Iris pigment epithelial cell (primary cell): ENCODE measurements at regions not wholly inside any gene's neighbourhood (a gene's known extent, or its start where the extent isn't known, plus 50 kb on each side); places are given as distances from the start of the nearest gene placed in this dataset.

ENCODE experiments used
- DNase-seq: peaks from one replicate; pipeline ENCODE4 v3.0.0-alpha.2; 2011; ENCODE audit warnings: low read depth

DNA sequence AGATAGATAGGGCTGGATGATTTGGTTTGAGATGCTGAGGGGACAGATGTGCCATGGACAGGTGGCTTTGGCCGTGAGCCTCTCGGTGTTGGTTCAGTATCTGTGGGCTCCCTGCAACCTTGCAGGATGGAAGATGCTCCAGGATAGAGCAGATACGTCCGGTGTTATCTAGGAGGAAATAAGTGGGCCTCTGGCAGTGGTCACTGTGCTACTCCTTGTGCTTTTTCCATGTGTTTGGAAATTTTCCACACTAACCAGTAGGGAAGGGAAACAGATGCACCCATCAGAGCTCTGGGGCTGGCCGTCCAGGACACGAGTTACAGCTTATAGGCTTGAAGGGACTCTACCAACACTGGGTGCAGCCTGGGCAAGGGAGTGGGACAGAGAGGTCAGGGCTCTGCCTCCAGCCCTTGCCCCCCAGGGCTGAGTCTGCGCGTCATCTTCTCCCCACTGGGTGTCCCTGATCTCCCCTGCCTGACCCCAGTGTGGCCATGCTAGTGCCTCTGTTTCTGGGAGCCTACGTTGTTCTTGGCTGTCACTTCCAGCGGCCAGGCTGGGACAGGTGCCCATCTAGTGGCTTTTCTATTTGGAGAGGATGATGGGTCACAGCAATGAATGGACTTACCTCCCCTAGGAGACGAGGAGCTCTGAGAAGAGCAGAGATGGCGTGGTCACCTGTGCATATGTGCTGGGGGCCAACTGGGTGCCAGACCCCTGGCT is 166.9 kb downstream of the SEC14L1 start:
- no peak for DNase-seq

DNA sequence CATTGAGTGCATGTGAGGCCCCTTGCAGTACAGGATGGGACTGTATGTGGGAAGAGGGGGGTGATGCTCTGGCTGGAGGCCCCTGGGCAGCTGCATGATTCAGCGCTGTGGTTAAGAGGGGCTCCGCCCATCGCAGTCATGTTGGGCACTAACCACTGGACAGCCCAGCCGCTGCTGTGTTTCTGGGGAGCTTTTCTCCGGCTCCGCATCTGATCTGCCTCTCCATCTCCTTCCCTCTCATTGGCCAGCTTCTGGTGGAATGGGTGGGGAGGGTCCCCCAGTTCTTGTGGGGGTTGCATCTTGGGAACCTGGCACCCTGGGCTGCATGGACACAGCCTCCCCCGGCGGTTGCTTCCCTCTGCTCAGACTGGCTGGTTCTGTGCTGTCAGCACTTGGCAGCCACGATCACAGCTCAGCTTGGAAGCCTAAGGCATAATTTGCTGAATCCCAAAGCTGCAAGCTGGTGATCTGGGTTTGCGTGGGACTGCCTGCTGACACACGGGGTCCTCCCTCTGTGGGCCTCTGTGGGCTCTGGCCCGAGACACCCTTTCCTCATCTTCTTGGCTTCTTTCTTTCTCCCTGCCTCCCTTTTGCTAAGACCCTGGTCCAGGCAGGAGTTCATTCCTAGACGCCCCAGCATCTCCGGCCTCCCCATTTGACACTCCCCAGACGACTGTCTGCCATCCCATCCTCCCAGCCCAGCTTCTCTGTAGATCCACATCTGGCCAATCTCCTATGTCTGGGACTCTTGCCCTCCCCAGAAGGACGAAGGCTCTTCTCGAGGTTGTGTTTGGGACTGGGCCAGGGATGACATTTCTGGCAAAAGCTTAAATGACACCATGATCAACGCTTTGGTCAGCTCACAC is 168.3 kb downstream of the SEC14L1 start:
- DNase-seq: peak; percentile 83

DNA sequence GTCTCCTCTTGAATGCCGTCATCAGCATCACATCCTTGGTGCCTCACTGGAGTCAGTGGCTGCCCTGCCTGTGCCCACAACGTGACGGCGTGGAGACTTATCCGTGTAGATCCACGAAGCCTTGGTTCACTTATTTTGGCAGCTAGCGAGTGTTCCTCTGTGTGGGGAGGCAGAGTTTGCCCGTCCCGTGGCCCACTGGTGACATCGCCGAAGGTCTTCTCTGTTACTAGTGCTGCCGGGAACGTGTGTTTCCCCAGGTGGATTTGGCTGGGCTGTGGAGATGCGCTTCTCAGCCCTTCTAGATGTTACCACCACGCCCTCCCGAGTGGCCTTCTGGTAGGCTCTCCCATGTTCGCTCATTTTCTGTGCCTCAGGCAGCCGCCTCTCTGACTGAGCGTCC is 169.6 kb downstream of the SEC14L1 start:
- DNase-seq: no peak

DNA sequence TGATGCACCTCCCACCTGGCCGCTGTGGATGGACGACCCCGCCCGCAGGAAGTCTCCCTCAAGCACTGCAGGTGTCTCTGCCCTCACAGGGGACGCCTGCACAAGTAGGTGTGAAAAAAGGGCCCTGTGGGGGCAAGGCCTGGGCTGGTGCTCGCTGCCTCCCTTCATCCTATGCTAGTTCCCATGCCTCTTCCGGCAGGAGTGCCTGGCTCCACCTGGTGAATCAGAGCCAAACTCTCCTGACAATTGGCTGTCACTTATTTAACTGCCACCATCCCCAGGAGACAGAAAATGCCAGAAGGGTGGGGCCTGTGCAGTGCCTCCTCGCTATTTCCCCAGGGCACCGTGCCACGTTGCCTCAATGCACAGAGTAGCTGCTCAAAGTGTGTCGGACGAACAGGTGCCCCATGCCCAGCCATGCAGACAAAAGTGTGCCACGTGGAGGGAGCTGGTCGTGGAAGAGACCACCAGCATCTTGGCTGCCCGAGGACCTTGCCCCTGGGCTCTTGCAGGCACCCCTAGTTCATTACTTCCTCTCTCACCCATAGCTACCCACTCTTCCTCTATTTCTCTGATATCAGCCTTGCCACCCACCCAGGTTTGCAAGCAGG is 170.7 kb downstream of the SEC14L1 start:
- DNase-seq: no peak

DNA sequence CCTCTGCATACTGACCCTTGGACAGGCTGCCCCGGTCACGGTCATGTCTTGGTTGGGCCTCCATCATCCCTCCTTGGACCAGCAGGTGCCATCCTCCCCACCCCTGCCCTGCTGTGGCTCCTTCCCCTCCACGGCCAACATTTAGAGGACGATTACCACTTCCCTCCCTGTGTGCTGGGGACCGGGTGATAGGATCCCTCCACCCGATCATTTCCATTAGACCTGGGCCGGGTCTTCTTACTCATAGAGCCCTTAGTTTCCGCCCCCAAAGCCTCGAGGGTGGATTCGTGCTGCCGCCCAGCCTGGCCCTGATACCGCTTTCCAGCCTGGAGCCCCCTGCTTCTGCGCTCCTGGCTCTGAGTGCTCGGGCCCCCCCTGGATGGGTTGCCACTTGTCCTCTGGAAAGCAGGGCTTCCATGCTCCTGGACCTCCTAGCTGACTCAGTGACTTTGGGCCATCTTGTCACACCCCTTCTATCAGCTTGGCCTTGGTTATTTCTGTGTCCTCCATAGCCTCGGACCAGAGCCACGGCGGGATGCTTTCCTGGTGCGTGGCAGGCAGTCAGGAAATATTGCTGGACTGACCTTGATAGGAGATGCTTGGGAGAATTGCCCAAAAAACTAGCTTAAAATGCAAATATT is 171.4 kb downstream of the SEC14L1 start:
- DNase-seq: no peak

DNA sequence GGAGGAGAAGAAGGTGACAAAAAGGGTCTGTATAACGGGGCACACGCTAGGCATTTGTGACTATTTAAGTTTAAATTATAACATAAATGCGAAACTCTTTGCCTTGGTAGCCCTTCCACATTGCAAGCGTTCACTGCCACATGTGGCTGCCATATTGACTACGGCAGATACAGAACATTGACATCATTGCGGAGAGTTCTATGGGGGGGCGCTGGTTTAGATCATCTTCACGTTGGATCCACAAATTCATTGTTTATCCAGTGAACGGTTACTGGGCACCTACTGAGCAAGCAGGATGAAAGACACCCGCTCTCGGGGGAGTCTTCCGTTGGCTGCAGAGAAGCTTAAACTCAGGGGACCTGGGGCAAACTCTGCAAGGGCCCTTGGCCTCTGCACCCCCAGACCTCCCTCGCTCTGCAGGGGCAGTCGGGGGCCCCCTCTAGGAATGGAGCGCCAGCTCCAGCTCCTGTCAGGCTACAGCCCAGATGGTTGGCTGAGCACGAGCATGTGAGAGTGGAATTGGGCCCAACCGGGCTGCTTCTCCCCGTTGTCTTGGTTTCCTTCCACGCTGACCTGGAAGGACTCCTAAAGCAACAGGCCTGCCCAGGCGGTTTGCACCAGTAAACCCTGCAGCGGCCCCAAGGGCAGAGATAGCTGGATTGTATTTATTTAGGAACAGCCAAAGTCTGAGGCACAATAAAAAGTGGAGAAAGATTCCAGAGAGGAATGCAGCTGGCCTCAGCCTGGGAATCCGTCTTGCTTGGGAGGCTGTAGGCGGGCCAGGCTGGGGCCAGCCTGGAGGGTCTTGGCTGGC is 172.2 kb downstream of the SEC14L1 start:
- DNase-seq: peak; percentile 69

DNA sequence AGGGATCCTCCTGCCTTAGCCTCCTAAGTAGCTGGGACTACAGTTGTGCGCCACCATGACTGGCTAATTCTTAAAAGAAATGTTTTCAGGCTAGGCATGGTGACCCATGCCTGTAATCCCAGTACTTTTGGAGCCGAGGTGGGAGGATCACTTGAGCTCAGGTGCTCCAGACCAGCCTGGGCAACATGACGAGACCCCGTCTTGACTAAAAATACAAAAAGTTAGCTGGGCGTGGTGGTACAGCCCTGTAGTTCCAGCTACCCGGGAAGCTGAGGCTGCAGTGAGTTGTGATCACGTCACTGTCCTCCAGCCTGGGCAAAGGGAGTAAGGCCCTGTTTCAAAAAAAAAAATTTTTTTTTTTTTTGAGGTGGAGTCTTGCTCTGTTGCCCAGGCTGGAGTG is 173.1 kb downstream of the SEC14L1 start:
- no peak for DNase-seq

DNA sequence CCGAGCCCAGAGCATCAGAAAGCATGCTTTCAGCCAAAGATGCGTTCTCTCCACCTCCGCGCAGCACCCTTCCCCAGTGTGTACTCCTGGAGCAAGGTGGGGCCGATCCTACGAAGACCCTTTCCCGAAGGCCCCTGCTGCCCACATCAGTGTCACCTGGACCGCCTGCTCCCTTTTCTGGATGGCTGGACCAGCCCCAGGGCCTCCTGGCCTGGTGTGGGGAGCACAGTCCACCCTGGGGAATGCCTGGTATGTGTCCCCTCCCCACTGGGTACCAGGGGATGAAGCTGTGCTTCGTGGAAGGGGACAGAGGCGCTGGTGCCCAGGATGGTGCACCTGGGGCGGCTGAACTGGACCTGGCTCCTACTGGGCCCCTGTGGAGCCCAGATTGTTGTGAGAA is 173.8 kb downstream of the SEC14L1 start:
- no peak for DNase-seq

DNA sequence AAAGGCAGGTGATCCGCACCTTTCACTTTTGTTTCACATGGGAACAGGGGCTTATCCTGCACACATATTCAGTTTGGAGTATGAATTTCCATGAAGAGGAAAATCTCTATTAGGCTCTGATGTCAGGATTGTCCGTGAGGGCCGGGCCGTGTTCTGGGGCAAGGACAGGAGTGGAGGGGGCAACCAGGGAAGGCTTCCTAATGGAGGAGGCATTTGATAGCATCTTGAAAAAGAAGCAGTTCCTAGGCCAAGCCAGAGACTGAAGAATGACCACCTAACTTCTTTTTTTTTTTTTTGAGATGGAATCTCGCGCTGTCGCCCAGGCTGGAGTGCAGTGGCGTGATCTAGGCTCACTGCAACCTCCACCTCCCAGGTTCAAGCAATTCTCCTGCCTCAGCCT is 174.2 kb downstream of the SEC14L1 start:
- no peak for DNase-seq

DNA sequence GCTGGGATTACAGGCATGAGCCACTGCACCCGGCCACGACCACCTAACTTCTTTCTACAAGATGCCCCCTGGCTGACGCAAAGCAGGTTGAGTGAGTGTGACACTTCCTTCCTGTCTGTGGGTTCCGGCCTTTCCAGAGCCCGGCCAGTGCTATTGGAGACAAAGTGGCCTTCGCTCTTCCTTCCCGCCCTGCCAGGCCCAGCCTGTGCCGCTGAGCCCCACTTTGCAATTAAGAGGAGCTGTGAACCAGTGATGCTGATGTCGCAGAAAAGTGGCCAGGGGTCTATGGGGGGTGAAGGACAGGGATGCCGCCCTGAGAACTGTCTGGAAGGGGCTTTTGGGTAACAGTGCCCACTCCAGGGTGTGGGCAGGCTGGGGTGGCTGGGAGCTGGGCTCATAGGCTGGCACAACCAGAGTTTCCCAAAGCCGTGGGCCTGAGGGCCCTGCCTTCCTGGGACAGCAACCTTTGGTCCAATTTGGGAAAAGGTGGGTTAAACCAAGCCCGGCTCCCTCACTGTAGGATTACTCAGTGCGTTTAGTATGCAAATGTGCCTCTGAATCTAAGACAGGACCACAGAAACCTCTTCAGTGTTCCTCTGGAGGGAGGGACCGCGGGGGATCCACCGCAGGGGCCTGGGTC is 174.9 kb downstream of the SEC14L1 start:
- no peak for DNase-seq

DNA sequence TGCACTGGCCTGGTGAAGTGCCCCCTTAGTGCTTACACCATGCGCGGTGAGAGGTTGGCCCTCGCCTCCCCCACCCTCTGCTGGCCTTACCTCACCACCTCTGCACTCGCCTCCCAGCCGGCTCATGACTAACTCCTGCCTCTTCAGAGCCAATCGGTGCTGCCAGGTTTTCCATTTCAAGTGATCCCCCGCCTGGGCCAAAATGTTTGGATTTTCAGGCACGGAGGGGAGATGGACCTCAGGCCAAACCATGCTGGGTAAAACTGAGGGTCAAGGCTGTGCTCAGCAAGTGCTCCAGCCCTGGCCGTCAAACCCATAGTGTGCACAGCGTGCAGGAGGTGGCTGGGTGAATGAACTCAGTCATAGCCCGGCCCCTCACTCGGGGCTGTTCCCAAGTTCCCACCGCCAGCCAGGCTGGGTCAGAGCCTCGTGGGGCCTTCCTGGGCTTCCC is 175.4 kb downstream of the SEC14L1 start:
- DNase-seq: peak; percentile 83

DNA sequence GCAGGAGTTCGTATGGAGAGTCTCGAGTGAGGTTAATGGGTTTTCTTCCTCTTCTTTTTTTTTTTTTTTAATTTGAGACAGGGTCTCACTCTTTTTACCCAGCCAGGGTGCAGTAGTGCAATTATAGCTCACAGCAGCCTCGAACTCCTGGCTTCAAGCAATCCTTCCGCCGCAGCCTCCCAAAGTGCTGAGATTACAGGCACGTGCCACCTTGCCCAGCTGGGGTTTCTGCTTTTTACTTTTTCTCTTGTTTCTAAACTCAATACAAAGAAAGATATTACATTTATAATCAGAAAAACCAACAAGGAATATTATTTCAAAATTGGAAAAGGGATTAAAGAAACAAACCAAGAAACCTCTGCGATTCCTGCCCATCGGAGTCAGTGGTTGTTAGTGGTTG is 175.9 kb downstream of the SEC14L1 start:
- no peak for DNase-seq

DNA sequence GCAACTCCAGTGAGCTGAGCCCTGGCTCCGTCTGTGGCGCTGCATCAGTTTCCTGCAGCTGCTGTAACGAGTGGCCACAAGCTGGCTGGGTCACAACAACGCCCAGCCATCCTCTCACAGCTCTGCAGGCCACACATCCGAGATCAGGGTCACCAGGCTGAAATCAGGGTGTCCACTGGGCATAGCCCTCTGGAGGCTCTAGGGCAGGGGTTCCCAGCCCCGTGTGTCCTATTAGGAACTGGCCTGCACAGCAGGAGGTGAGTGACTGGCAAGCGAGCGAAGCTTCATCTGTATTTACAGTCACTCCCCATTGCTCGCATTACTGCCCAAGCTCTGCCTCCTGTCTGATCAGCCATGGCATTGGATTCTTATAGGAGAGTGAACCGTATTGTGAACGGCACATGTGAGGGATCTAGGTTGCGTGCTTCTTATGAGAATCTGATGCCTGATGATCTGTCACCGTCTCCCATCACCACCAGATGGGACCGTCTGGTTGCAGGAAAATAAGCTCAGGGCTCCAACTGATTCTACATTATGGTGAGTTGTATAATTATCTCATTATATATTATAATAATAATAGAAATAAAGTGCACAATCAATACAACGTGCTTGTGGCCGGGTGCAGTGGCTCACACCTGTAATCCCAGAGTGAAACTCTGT is 176.5 kb downstream of the SEC14L1 start:
- no peak for DNase-seq

DNA sequence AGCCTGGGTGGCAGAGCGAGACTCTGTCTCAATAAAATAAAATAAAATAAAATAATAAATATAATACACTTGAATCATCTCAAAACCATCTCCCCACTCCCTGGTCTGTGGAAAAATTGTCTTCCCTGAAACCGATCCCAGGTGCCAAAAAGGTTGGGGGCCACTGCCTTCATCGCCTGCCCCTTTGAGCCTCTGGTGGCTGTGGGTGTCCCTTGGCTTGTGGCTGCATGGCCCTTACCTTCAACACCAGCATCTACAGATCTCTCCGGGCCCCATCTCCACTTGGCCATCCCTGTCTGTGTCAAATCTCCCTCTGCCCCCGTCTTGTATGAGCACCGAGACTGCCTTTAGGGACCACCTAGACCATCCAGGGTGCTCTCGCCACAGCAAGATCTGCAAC is 177.3 kb downstream of the SEC14L1 start:
- no peak for DNase-seq

DNA sequence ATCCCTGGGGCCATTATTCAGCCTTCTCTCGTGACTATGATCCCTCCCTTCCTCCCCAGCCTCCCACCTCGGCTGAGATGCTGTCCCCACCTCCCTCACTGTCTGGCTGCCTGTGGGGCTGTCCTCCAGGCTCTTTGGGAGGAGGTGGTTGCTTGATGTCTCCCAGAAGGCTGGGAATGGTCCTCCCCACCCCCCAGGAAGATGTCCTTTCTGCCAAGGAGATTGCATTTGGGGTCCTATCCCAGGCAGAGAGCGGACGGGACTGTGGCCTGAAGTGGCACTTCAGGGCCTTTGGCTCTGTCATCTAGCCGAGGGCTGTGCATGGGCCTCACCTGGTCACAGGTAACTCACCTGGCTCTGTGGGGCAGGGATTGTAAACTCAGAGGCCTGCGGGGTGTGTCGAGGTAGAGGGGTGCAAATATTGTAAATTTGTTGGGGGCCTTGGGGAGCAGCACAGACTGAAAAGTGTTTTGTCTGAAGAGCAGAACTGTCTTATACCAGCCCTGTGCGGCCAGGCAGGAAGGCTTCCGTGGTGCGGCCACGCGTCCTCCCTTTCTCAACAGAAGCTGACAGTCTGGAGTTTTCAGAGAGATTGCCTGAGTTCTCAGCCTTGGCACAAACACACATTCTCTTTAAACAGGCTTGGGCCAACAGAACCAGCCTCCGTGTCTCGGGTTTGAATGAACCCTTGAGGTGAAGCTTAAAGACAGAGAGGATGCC is 177.9 kb downstream of the SEC14L1 start:
- DNase-seq: peak; percentile 52

DNA sequence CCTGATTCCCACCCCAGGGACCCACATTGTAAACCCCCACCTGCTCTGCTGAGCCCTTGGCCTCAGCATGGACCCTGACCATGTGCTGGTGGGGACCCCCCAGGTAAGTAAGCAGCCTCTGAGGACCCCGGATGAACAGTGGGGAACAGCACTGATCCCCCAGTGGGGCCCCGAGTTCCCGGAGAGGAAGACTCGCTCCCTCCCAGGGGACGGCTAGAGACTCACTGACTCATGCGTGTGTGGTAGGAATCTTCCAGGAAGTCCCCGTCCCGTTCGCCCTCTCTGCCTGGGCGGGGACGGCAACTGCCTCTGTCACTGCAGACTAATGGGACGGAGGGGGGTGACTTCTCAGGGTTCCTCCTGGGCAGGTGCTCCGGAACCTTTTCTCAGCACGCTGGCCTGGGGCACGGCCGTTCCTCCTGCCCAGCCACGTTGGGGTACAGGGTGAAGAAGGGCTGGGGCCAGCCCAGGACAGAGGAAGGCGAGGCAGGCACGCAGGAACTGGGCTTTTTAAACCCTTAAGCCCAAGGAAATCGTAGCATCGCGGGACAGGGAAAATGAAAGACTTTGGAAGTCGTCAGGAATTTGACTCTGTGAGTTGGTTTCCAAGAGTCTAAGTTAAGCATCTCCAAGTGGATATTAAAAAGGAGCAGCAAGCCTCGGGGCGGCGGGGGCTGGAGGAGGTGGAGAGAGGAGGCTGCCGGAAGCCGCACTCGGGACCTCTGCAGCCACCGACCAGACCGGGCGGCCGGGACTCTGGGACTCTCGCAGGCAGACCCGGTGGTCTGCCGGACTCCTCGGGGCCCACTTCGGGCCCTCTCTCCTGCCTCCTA is 178.7 kb downstream of the SEC14L1 start:
- peak; percentile 82 for DNase-seq

DNA sequence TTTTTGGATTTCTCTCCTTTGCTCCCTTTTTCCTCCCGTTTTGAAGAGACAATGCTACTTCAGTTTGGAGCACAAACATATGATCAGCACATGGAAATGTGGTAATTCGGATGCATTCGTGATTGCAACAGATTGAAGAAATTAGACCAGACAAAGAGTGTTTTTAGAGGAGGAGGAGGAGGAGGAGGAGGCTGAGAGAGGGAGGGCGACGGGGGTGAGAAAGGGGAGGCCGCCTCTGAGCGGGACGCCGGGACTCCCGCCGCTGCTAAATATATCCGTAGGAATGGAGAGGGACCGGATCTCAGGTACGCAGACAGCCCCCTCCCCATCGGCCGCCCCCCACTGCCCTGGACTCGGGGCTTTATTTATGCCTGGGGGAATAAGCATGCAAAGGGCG is 179.3 kb downstream of the SEC14L1 start:
- peak; percentile 81 for DNase-seq

DNA sequence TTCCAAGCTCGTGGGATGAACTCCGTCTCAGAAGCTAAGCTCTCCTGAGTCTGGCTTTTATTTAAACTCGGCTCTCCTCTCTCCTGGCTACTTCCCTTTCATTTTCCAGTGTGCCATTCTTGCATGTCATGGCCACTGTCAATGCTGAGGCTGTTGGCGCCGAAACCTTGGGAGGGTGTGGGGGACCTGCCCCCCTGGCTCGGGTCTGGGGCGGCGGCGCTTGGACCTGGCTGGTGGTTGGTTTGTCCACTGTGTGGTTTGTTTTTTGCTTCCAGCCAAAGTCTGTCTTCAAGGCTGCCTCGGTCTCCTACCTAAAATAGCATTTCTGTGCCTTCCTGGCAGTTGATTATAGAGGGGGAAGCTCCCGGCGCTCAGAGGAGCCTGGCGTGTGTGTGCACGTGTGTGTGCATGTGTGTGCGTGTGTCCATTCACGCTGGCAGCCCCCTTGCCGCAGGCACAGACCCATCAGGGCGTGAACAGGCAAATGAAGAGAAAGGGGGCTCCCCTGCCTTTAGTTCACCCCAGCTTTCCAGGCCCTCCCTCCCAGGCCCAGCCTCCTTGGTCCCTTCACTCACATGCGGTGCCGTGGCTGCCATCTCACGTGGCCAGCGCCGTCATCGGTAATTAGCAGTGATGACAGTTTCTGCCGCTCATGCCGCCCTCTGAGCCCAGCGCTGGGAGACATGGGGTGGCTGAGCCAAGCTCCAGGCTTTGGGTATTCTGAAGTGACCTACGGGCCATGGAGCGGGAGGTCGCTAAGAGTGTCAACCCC is 179.9 kb downstream of the SEC14L1 start:
- peak; percentile 54 for DNase-seq
